Right lobe of liver (tissue), 4 donors: ENCODE measurements at regions not wholly inside any gene's neighbourhood (a gene's known extent, or its start where the extent isn't known, plus 50 kb on each side); places are given as distances from the start of the nearest gene placed in this dataset.

Experiments used
- CTCF ChIP-seq, 4 donors: fragments of 200-600 bp in 3 of 4; fragments of 450-650 bp in 1 of 4; IDR thresholded peaks; one replicate each; pipeline versions ENCODE4 v1.5.1 to v1.8.0; 2016 to 2022; ENCODE audit warnings: antibody characterized with exemption in 4 of 4, mild to moderate bottlenecking in 2 of 4
- POLR2A ChIP-seq: fragments of 450-650 bp; IDR thresholded peaks from one replicate; pipeline ENCODE4 v1.6.1; 2017; ENCODE audit warnings: antibody characterized with exemption, mild to moderate bottlenecking
- donor health status: DM: no; HTN: no; CAD: no.
- donor health status: DM: no; HTN: no; CAD: no.
- donor health status: DM: no; HTN: yes; CAD: no.

GRCh38 chr12:58262796-58263195 is 321.4 kb downstream of the ATP23 start:
- TF ChIP-seq CTCF (IDR thresholded peaks at IDR 0.05), result no peak
- TF ChIP-seq POLR2A, result no peak
